ENCODE measurements at regions not wholly inside any gene's neighbourhood (a gene's known extent, or its start where the extent isn't known, plus 50 kb on each side); places are given as distances from the start of the nearest gene placed in this dataset.
"Not testable (repeated sequence)": the region's sequence is repeated elsewhere in the genome, so short reads cannot be mapped to it uniquely, and the experiment has no call there.

DNA sequence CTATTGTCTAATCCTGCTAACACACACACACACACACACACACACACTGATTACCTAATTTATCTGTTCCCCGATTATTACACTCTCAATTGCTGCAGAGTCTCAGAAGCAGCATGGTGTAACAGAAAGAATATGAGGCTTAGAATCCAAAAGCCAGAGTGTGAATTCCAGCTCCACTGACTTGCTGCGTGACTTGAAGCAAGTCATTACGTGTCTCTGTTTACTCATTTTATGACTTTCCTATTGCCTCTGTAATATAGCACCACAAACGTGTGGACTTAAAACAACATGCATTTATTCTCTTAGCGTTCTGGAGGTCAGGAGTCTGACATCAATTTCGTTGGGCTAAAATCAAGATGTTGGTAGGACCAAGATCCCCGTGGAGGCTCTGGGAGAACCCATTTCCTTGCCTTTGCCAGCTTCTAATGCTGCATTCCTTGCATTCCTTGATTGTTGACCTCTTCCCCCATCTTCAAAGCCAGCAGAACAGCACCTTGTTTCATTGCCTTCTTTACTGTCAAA is 55.9 kb upstream of the ATP5PO start:
- DNase-seq, result no peak

DNA sequence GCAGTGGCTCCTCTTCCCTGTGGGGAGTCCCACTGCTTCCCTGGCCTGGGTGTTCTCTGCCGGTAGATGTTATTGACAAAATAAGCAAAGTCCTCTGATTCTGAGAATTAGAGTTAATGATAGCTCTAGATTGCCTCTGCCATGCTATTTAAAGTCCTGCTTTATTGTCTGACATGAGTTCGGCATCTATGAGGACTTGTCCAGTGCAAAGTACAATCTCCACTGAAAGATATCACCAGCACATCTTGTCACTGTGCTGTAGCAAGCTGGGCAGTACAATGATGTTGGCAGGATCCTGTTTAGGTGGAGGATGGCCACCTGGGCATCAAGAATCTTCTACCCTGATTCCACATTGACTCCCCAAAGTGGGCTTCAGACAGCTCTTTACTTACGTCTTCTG is 54.0 kb upstream of the ATP5PO start:
- no peak for DNase-seq

DNA sequence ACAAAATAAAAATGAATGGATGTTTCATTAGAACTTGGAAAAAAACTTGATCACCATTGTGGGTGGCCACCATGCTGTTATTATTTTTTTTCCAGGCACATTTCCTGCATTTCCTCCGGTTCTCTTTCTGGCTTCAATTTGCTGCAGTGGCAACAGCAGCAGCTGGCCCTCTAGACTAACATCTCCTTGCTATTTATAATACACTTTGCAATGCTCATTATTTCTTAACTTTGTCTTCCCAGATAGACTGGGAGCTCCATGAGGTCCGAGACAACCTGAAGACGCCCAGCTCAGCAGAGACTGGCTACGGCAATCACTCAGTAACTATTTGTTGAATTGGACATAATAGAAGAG is 53.4 kb upstream of the ATP5PO start:
- DNase-seq, result no peak

DNA sequence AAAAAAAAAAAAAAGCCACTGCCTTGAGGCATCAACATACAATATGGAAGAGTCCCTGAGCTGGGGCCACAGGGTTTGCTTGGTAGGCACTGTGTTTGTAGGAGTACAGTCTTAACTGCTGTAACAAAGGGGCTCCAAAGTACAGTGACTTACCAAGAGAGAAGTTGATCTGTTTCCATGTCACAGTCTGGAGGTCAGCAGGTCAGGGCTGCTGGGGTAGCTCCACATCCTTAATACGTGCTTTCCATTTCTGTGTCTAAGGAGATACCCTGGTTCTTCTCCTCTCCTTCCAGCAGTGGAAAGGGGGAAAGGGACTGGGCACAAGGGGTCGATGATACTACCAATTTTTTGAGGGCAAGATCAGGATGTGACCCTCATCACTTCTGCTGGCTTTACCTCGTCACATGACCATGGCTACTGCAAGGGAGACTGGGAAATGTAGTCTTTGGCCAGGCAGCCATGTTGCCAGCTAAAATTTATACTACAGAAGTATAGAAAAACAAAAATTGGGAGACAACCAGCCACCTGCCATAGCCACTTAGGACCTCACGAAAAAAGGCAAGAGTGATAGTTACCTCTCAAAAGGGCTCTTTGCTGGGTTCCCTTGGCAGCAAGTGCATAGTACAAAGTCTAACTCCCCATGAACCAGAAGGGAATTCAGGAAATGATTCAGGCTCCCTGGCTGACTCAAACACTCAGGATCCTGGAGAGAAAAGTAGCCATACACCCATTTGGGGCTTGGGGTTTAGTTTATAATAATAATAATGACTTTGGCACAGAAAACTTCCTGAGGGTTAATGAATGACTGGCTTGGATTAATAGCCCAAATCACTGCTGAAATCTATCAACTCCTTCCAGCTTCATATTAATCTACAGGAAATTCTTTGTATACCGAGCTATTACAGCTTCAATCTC is 52.7 kb upstream of the ATP5PO start:
- no peak for DNase-seq

DNA sequence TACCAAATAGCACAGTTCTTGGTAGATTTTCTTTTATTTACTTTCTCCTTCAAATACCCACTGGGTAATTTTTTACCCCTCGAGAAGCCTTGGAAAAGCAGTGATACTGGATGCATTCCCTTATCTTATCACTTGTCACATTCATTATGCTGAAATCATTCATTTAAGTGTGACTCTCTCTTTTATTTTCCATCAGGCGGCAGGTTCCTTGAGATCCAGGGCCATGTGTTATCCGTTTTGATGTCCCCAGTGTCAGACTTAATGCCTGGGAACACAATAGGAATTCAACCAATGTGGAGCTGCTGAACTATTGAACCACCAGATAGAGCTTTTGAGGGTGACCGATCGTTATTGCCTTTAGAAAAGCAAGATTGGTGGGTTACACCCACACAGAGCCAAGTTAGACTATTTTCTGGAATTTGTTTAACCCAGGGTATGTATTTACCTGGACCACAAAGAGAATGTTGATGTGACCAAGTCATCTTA is 51.5 kb upstream of the ATP5PO start:
- no peak for DNase-seq

DNA sequence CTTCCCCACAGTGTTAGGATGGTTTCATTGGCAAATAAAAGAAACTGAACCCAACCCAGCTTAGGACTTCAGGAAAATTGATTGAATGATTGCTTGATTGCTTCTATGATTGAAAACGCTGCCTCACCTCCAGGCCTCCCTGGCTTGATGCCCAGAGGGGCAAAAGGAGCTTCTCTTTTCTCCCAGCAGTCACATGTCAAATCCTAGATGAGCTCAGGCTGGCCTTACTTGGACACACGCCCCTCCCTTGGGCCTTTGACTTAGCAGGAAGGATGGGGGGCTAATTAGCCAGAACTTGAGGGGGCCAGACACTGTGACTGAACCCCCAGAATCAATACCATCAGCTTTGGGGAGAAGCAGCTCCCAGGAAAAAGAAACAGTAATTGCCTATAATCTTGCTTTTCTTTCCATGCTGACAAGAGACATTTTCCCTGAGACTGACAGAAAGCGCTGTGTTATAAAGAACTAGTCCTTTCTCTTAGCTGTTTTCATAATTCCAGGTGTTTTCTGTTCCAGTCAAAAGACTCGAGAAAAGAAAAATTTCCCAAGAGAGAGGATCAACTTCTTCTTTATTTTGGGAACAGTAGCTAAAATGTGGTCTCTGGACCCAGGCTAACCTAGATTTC is 50.8 kb upstream of the ATP5PO start:
- no peak for DNase-seq

DNA sequence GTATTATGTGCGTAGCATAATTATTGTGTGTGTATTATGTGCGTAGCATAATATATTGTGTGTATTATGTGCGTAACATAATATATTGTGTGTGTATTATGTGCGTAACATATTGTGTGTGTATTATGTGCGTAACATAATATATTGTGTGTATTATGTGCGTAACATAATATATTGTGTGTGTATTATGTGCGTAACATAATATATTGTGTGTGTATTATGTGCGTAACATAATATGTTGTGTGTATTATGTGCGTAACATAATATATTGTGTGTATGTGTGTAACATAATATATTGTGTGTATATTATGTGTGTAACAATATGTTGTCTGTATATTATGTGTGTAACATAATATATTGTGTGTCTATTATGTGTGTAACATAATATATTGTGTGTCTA is 50.1 kb upstream of the ATP5PO start:
- DNase-seq, result not testable (repeated sequence)
